Ovary (tissue), 3 donors: ENCODE measurements at regions not wholly inside any gene's neighbourhood (a gene's known extent, or its start where the extent isn't known, plus 50 kb on each side); places are given as distances from the start of the nearest gene placed in this dataset.

Experiments used
- CTCF ChIP-seq, 3 donors: fragments of 450-650 bp in 2 of 3; fragments of 200-600 bp in 1 of 3; IDR thresholded peaks; one replicate each; pipeline versions ENCODE4 v1.5.1 to v1.8.0; 2016 to 2022; ENCODE audit warnings: antibody characterized with exemption in 3 of 3, mild to moderate bottlenecking in 1 of 3
- EP300 ChIP-seq: sonication (generic); formaldehyde crosslinking; IDR thresholded peaks from one replicate; pipeline ENCODE4 v1.6.1; 2017; ENCODE audit warnings: antibody characterized with exemption
- POLR2A ChIP-seq: fragments of 450-650 bp; IDR thresholded peaks from one replicate; pipeline ENCODE4 v1.6.1; 2017; ENCODE audit warnings: antibody characterized with exemption, mild to moderate bottlenecking, moderate library complexity
- donor health status: DM: no; HTN: no; CAD: no.

- TF ChIP-seq CTCF (IDR thresholded peaks at IDR 0.05) (no peak), POLR2A (no peak), EP300 (no peak)
Measured at GRCh38 chr10:24113901-24114300, 95.0 kb upstream of the KIAA1217 start.
